ENCODE measurements at regions not wholly inside any gene's neighbourhood (a gene's known extent, or its start where the extent isn't known, plus 50 kb on each side); places are given as distances from the start of the nearest gene placed in this dataset.

DNA sequence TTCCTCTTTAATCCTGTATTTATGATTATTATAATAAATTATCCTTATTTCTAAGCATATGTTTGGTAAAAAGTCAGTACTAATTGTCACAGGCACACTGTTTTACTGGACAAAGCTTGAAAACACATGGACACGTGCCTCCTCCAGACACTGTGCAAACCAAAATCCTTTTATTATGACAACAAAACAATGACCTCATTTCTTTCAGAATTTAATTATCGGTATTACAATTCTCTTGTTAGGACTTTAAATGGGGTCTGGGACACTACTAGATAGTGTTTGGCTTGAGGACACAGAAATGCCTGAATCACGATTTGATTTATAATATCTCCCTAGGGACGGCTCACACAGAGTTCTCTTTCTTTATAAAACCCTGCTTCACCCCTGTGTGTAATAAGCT, 107.3 kb upstream of the IGSF10 start:
- peaks cover 39% of the 10 kb centered on the region for H3K27me3 ChIP-seq (ENCODE audit: insufficient read depth, low read depth, severe bottlenecking)
- H3K4me3 ChIP-seq (ENCODE audit: low read depth, low read length), result no peak overlapping the region
- no peaks in the 10 kb centered on the region for H3K36me3 ChIP-seq
- H3K27ac ChIP-seq, result no peak overlapping the region
- DNase-seq, result no peak
- no peaks in the 10 kb centered on the region for H3K9me3 ChIP-seq (ENCODE audit: severe bottlenecking)
- TF ChIP-seq, protein P1, sequence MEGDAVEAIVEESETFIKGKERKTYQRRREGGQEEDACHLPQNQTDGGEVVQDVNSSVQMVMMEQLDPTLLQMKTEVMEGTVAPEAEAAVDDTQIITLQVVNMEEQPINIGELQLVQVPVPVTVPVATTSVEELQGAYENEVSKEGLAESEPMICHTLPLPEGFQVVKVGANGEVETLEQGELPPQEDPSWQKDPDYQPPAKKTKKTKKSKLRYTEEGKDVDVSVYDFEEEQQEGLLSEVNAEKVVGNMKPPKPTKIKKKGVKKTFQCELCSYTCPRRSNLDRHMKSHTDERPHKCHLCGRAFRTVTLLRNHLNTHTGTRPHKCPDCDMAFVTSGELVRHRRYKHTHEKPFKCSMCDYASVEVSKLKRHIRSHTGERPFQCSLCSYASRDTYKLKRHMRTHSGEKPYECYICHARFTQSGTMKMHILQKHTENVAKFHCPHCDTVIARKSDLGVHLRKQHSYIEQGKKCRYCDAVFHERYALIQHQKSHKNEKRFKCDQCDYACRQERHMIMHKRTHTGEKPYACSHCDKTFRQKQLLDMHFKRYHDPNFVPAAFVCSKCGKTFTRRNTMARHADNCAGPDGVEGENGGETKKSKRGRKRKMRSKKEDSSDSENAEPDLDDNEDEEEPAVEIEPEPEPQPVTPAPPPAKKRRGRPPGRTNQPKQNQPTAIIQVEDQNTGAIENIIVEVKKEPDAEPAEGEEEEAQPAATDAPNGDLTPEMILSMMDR (IDR thresholded peaks at IDR 0.05; ENCODE audit: low read depth, low read length), result no peak

DNA sequence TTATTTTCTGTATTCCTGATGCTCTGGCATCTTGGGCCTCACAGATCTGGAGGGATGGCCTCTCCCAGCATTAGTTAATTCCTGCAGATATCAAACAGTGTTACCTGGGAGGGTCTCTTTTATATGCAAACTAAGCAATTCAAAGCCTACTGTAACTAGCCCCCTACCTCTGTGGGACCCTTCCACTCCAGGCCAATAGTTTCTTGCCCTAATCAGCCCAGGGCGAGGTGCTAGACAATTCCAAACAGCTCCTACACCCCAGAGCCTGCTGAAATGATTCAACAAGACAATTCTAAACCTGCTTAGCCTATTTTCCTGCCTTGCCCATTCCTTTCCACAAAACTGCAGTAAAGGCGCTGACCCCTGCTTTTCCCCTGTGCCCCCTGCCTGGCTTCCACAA, 106.6 kb upstream of the IGSF10 start:
- H3K9me3 ChIP-seq (ENCODE audit: severe bottlenecking), result no peaks in the 10 kb centered on the region
- DNase-seq, result no peak

DNA sequence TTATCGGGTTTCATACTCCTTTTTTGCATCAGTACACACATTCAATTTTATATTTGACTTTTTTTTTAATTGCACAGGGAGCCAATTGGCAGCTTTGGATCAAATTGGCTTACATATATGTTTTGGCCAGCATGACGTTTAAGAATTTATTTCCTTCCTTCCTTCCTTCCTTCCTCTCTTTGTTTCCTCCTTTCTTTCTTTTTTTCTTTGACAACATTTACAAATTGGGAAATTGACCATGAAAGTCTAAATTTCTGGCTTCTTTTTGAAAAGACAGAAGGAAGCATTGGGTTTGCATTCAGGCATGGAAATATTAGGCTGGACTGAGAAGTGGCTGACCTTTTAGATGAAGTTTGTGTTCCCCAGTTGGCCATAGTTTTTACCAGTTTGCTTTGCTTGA, 103.4 kb upstream of the IGSF10 start:
- H3K27ac ChIP-seq, result no peak overlapping the region
- DNase-seq, result no peak

More for the DNA sequence above, 106.6 kb upstream of the IGSF10 start:
- no peaks in the 10 kb centered on the region for H3K36me3 ChIP-seq
- H3K27ac ChIP-seq, result no peak overlapping the region
- H3K4me3 ChIP-seq (ENCODE audit: low read depth, low read length), result no peak overlapping the region
- peaks cover 46% of the 10 kb centered on the region for H3K27me3 ChIP-seq (ENCODE audit: insufficient read depth, low read depth, severe bottlenecking)
- TF ChIP-seq, protein P1 (IDR thresholded peaks at IDR 0.05; ENCODE audit: low read depth, low read length), result no peak

DNA sequence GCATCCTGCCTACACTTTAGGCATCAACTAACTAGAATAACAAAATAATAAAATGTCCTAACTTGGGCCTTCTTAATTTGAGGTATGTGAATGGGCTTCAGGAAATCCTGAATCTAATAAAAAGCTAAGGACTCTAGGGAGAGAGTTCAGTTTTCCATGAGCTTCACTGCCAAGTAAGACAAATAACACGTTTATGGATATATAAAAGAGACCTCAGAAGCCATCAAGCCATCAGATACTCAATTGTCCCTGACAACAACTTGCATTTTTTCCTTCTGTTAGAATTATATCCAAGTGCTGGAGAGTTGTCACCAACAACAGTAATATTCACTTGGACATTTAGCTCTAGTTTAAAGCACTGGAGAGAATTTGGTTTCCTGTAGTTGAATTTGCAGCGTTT, 102.4 kb upstream of the IGSF10 start:
- Histone ChIP-seq H3K27ac (no peak overlapping the region), H3K4me3 (ENCODE audit: low read depth, low read length) (no peak overlapping the region), H3K9me3 (ENCODE audit: severe bottlenecking) (no peaks in the 10 kb centered on the region), H3K36me3 (no peaks in the 10 kb centered on the region), H3K27me3 (ENCODE audit: insufficient read depth, low read depth, severe bottlenecking) (peaks cover 54% of the 10 kb centered on the region)
- TF ChIP-seq, protein P1 (IDR thresholded peaks at IDR 0.05; ENCODE audit: low read depth, low read length), result no peak
- no peak for DNase-seq

More for the DNA sequence above, 103.4 kb upstream of the IGSF10 start:
- TF ChIP-seq, protein P1 (IDR thresholded peaks at IDR 0.05; ENCODE audit: low read depth, low read length), result no peak
- Histone ChIP-seq H3K9me3 (ENCODE audit: severe bottlenecking) (no peaks in the 10 kb centered on the region), H3K4me3 (ENCODE audit: low read depth, low read length) (no peak overlapping the region), H3K36me3 (no peaks in the 10 kb centered on the region), H3K27me3 (ENCODE audit: insufficient read depth, low read depth, severe bottlenecking) (peaks cover 57% of the 10 kb centered on the region)

DNA sequence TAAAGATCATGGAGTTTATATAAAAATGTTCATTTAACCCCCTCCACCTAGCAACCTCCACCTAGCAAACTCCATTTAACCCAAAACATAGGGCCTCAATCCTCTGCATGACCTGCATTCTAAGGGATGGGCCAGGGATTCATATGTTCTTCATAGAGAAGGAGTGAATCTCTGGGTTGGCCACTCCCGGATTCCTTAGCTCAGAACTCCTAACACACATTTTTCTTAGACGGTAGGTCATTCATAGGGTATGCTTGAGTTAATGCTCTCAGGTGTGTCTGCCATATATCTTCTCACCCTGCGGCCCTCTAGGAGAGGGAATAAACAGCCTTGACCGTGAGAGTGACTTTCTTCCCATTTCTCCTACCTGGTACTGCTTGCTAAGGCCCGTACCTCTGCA, 102.0 kb upstream of the IGSF10 start:
- no peak overlapping the region for H3K27ac ChIP-seq
- TF ChIP-seq, protein P1 (IDR thresholded peaks at IDR 0.05; ENCODE audit: low read depth, low read length), result no peak
- DNase-seq, result no peak
- no peaks in the 10 kb centered on the region for H3K36me3 ChIP-seq
- no peak overlapping the region for H3K4me3 ChIP-seq (ENCODE audit: low read depth, low read length)
- H3K9me3 ChIP-seq (ENCODE audit: severe bottlenecking), result no peaks in the 10 kb centered on the region
- peaks cover 52% of the 10 kb centered on the region for H3K27me3 ChIP-seq (ENCODE audit: insufficient read depth, low read depth, severe bottlenecking)

DNA sequence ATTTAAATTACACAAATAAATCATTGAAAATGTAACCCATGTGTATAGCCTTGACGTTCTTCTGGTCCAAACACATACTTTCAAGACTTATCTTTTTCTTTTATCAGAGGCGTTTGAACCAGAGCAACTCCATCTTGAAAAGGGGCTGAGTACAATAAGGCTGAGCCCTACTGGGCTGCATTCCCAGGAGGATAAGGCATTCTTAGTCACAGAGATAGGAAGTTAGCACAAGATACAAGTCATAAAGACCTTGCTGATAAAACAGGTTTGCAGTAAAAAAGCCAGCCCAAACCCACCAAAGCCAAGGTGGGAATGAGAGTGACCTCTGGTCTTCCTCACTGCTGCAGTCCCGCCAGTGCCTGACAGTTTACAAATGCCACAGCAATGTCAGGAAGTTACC, 101.0 kb upstream of the IGSF10 start:
- no peak for DNase-seq

More for the DNA sequence above, 101.0 kb upstream of the IGSF10 start:
- no peak overlapping the region for H3K27ac ChIP-seq
- TF ChIP-seq, protein P1 (IDR thresholded peaks at IDR 0.05; ENCODE audit: low read depth, low read length), result no peak
- H3K4me3 ChIP-seq (ENCODE audit: low read depth, low read length), result no peak overlapping the region
- no peaks in the 10 kb centered on the region for H3K36me3 ChIP-seq
- H3K9me3 ChIP-seq (ENCODE audit: severe bottlenecking), result no peaks in the 10 kb centered on the region
- peaks cover 46% of the 10 kb centered on the region for H3K27me3 ChIP-seq (ENCODE audit: insufficient read depth, low read depth, severe bottlenecking)
